K562 (cell line): ENCODE measurements at regions not wholly inside any gene's neighbourhood (a gene's known extent, or its start where the extent isn't known, plus 50 kb on each side); places are given as distances from the start of the nearest gene placed in this dataset.

Experiments used
- ARID1B ChIP-seq: fragments of 450-650 bp; IDR thresholded peaks from 2 replicates; pipeline ENCODE4 v1.6.1; 2016; ENCODE audit warnings: antibody characterized with exemption, mild to moderate bottlenecking, inconsistent platforms
- C11orf30 ChIP-seq: fragments of 450-650 bp; IDR thresholded peaks from 2 replicates; pipeline ENCODE4 v1.6.1; 2016; ENCODE audit warnings: low read depth, mild to moderate bottlenecking
- EHMT2 ChIP-seq: fragments of 450-650 bp; IDR thresholded peaks from 2 replicates; pipeline ENCODE4 v1.6.1; 2018; ENCODE audit warnings: antibody characterized with exemption
- GABPA ChIP-seq: fragments of 200-800 bp; sonication (Bioruptor generic); conservative IDR thresholded peaks from 2 replicates; pipeline ENCODE4 v1.6.1; 2016; ENCODE audit warnings: low read depth, missing genetic modification characterization, missing compliant biosample characterization
- MNT ChIP-seq, 2 experiments: fragments of 450-650 bp; conservative IDR thresholded peaks; 2 replicates each; pipeline ENCODE4 v1.6.1; 2017; ENCODE audit warnings: mild to moderate bottlenecking in 2 of 2, moderate library complexity in 2 of 2
- PCBP2 ChIP-seq: fragments of 200-400 bp; formaldehyde crosslinking; IDR thresholded peaks from 2 replicates; pipeline ENCODE4 v1.6.1; 2018; ENCODE audit warnings: low read length, low read depth, mild to moderate bottlenecking, moderate library complexity; ENCODE audit not compliant: poor library complexity, severe bottlenecking
- POLR2A ChIP-seq: fragments of 450-650 bp; conservative IDR thresholded peaks from 2 replicates; pipeline ENCODE4 v1.6.1; 2016
- PRMT5 ChIP-seq: sonication (generic); formaldehyde crosslinking; IDR thresholded peaks from 2 replicates; pipeline ENCODE4 v1.5.0; 2020; ENCODE audit warnings: missing genetic modification reagents
- SRF ChIP-seq, 2 experiments: fragments of 250-450, 450-650 bp in 1 of 2; sonication (Bioruptor Pico) in 1 of 2; sonication (generic) in 1 of 2; formaldehyde crosslinking; IDR thresholded peaks; 2 replicates each; pipeline versions ENCODE4 v1.5.0 to v1.5.1; 2020 to 2022; ENCODE audit warnings: mild to moderate bottlenecking in 1 of 2, missing genetic modification reagents in 1 of 2
- TCF7 ChIP-seq: sonication (generic); IDR thresholded peaks from 2 replicates; pipeline ENCODE4 v1.6.1; 2016; ENCODE audit warnings: antibody characterized with exemption, borderline replicate concordance
- TOE1 ChIP-seq, 2 experiments: fragments of 450-650 bp in 1 of 2; sonication (generic) in 1 of 2; formaldehyde crosslinking in 1 of 2; IDR thresholded peaks; 2 replicates each; pipeline versions ENCODE4 v1.7.1 to v1.8.0; 2016 to 2022; ENCODE audit warnings: borderline replicate concordance in 2 of 2, mild to moderate bottlenecking in 2 of 2, antibody characterized with exemption in 1 of 2, inconsistent platforms in 1 of 2, low read depth in 1 of 2, missing genetic modification reagents in 1 of 2, moderate library complexity in 1 of 2
- ZNF347 ChIP-seq: fragments of 450-650 bp; formaldehyde crosslinking; IDR thresholded peaks from 2 replicates; pipeline ENCODE4 v1.4.0; 2020; ENCODE audit warnings: low read depth, mild to moderate bottlenecking, moderate library complexity
- ZNF583 ChIP-seq: fragments of 250-450 bp; sonication (Bioruptor Pico); IDR thresholded peaks from 2 replicates; pipeline ENCODE4 v1.4.0; 2020
- ZSCAN29 ChIP-seq: fragments of 450-650 bp; IDR thresholded peaks from 2 replicates; pipeline ENCODE4 v1.6.1; 2017

- TF ChIP-seq TOE1 (IDR thresholded peaks at IDR 0.05; ENCODE audit: borderline replicate concordance) (no peak), TOE1 (CRISPR knock-in tag; IDR thresholded peaks at IDR 0.05; ENCODE audit: borderline replicate concordance, low read depth) (no peak), ARID1B (no peak), SRF (CRISPR knock-in tag; IDR thresholded peaks at IDR 0.05) (no peak), GABPA (no peak), ZNF583 (no peak), C11orf30 (peak; percentile 51; the same call in 1 of the 2 replicates), PRMT5 (CRISPR knock-in tag) (no peak), TCF7 (no peak), PCBP2 (no peak), POLR2A (no peak; the same call in 1 of the 2 replicates), ZSCAN29 (no peak), EHMT2 (no peak), MNT (conservative IDR thresholded peaks at IDR 0.05) (no peak), ZNF347 (CRISPR knock-in tag) (no peak)
- TF ChIP-seq, all 486 proteins: peak for 5
Observed at GRCh38 chr7:153399554-153399940, 640.0 kb downstream of the ACTR3B start (continued).
